Stomach smooth muscle (tissue), 2 donors: ENCODE measurements at regions not wholly inside any gene's neighbourhood (a gene's known extent, or its start where the extent isn't known, plus 50 kb on each side); places are given as distances from the start of the nearest gene placed in this dataset.
A peak's percentile ranks its signal among the peaks of the same experiment; 100 is the strongest.

ENCODE experiments used
- H3K27ac ChIP-seq: one replicate; pipeline ENCODE4 v1.7.0; 2013; ENCODE audit warnings: mild to moderate bottlenecking, low read length, inconsistent platforms
- H3K27me3 ChIP-seq, 2 donors: one replicate each; pipeline ENCODE4 v1.7.0; 2013; ENCODE audit warnings: low read length in 2 of 2; ENCODE audit not compliant: insufficient read depth in 2 of 2, control insufficient read depth in 1 of 2
- H3K36me3 ChIP-seq, 2 donors: one replicate each; pipeline ENCODE4 v1.7.0; 2013; ENCODE audit warnings: low read length in 2 of 2; ENCODE audit not compliant: control insufficient read depth in 2 of 2, insufficient read depth in 2 of 2
- H3K4me1 ChIP-seq: one replicate; pipeline ENCODE4 v1.7.0; 2013; ENCODE audit warnings: low read length; ENCODE audit not compliant: control insufficient read depth, insufficient read depth
- H3K4me3 ChIP-seq, 2 donors: one replicate each; pipeline ENCODE4 v1.7.0; 2013; ENCODE audit warnings: low read length in 2 of 2
- H3K9ac ChIP-seq, 2 donors: one replicate each; pipeline ENCODE4 v1.7.0; 2013; ENCODE audit warnings: low read length in 2 of 2, mild to moderate bottlenecking in 1 of 2
- H3K9me3 ChIP-seq, 2 donors: one replicate each; pipeline ENCODE4 v1.7.0; 2013; ENCODE audit warnings: low read length in 2 of 2; ENCODE audit not compliant: control insufficient read depth in 2 of 2
- donor health status: healthy.
- donor health status: Pancreatic carcinoma.

GRCh38 chr9:16262477-16263261 lies 607.8 kb downstream of the BNC2 start:
- no peaks in the 10 kb centered on the region for H3K27me3 ChIP-seq
- no peak overlapping the region for H3K9ac ChIP-seq
- H3K9me3 ChIP-seq: no peaks in the 10 kb centered on the region
- H3K36me3 ChIP-seq: no peaks in the 10 kb centered on the region
- no peak overlapping the region for H3K27ac ChIP-seq
- H3K4me1 ChIP-seq: no peaks in the 10 kb centered on the region
- no peak overlapping the region for H3K4me3 ChIP-seq

GRCh38 chr9:16265688-16266087 lies 604.8 kb downstream of the BNC2 start:
- H3K4me3 ChIP-seq: no peak overlapping the region
- no peaks in the 10 kb centered on the region for H3K27me3 ChIP-seq
- H3K27ac ChIP-seq: no peak overlapping the region
- H3K36me3 ChIP-seq: no peaks in the 10 kb centered on the region
- peaks cover 5% of the 10 kb centered on the region for H3K4me1 ChIP-seq
- no peak overlapping the region for H3K9ac ChIP-seq
- no peaks in the 10 kb centered on the region for H3K9me3 ChIP-seq

GRCh38 chr9:16266648-16267276 lies 603.7 kb downstream of the BNC2 start:
- Histone ChIP-seq H3K9ac (no peak overlapping the region), H3K27ac (no peak overlapping the region), H3K27me3 (no peaks in the 10 kb centered on the region), H3K36me3 (no peaks in the 10 kb centered on the region), H3K4me1 (peaks cover 5% of the 10 kb centered on the region), H3K4me3 (peak overlapping the region; percentile 50 to 70), H3K9me3 (no peaks in the 10 kb centered on the region)

- peak overlapping the region; percentile 55 for H3K27ac ChIP-seq
- no peaks in the 10 kb centered on the region for H3K9me3 ChIP-seq
- peak overlapping the region; percentile 31 to 64 for H3K9ac ChIP-seq
- H3K4me1 ChIP-seq: peaks cover 5% of the 10 kb centered on the region
- no peaks in the 10 kb centered on the region for H3K27me3 ChIP-seq
- H3K4me3 ChIP-seq: peak overlapping the region; percentile 50 to 70
- H3K36me3 ChIP-seq: no peaks in the 10 kb centered on the region
Measured at GRCh38 chr9:16267281-16268066, 603.0 kb downstream of the BNC2 start.

- Histone ChIP-seq H3K9ac (no peak overlapping the region), H3K27me3 (no peaks in the 10 kb centered on the region), H3K4me1 (peaks cover 8% of the 10 kb centered on the region), H3K4me3 (peak overlapping the region in 1 of 2 donors; percentile 70), H3K9me3 (no peaks in the 10 kb centered on the region), H3K36me3 (no peaks in the 10 kb centered on the region), H3K27ac (no peak overlapping the region)
Measured at GRCh38 chr9:16268067-16268881, 602.2 kb downstream of the BNC2 start.

GRCh38 chr9:16271967-16272366 lies 598.5 kb downstream of the BNC2 start:
- Histone ChIP-seq H3K9me3 (no peaks in the 10 kb centered on the region), H3K4me3 (no peak overlapping the region), H3K27ac (no peak overlapping the region), H3K36me3 (no peaks in the 10 kb centered on the region), H3K4me1 (peaks cover 22% of the 10 kb centered on the region), H3K27me3 (no peaks in the 10 kb centered on the region), H3K9ac (no peak overlapping the region)

- Histone ChIP-seq H3K36me3 (no peaks in the 10 kb centered on the region), H3K9me3 (no peaks in the 10 kb centered on the region), H3K4me1 (peaks cover 30% of the 10 kb centered on the region), H3K4me3 (no peak overlapping the region), H3K27ac (no peak overlapping the region), H3K9ac (no peak overlapping the region), H3K27me3 (no peaks in the 10 kb centered on the region)
Measured at GRCh38 chr9:16272776-16273175, 597.7 kb downstream of the BNC2 start.

GRCh38 chr9:16275795-16276624 lies 594.5 kb downstream of the BNC2 start:
- Histone ChIP-seq H3K9me3 (no peaks in the 10 kb centered on the region), H3K27ac (peak overlapping the region; percentile 11), H3K9ac (no peak overlapping the region)

GRCh38 chr9:16276866-16277265 lies 593.6 kb downstream of the BNC2 start:
- Histone ChIP-seq H3K27me3 (no peaks in the 10 kb centered on the region), H3K27ac (peak overlapping the region; percentile 11), H3K9ac (no peak overlapping the region), H3K36me3 (no peaks in the 10 kb centered on the region), H3K9me3 (no peaks in the 10 kb centered on the region), H3K4me1 (peaks cover 48% of the 10 kb centered on the region), H3K4me3 (no peak overlapping the region)

More at GRCh38 chr9:16275795-16276624, 594.5 kb downstream of the BNC2 start:
- Histone ChIP-seq H3K27me3 (no peaks in the 10 kb centered on the region), H3K4me3 (no peak overlapping the region), H3K36me3 (no peaks in the 10 kb centered on the region), H3K4me1 (peaks cover 43% of the 10 kb centered on the region)
